NCI-H510A treated with DMSO at 0.1 percent for 48 hours (cell line): ENCODE measurements at regions not wholly inside any gene's neighbourhood (a gene's known extent, or its start where the extent isn't known, plus 50 kb on each side); places are given as distances from the start of the nearest gene placed in this dataset.
"Not testable (repeated sequence)": the region's sequence is repeated elsewhere in the genome, so short reads cannot be mapped to it uniquely, and the experiment has no call there.

Experiments used
- DNase-seq: peaks from one replicate; lab custom pipeline; 2025; lab: John Stamatoyannopoulos, UW

DNA sequence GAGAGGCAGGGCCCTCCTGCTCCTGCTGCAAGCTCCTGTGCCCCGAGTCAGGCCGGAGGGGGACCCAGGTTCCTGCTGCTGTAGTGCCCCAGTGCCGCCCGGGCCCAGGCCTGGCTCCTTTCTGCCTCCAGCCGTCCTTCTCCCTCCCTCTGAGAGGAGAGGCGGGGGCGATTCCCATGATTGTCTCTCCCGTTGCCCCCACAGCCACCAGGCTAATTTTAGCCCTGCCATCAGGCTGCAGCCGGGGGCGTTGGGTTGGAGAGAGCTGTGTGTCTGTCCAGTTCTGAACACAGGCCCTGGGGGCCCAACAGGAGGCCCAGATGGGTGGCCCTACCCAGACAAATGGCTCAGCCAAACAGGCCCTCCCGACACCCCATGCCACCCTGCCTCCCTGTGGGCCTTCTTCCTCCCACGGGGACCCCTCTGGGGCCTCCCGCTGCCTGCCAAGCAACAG, 214.8 kb downstream of the TBC1D2B start:
- DNase-seq = no peak

DNA sequence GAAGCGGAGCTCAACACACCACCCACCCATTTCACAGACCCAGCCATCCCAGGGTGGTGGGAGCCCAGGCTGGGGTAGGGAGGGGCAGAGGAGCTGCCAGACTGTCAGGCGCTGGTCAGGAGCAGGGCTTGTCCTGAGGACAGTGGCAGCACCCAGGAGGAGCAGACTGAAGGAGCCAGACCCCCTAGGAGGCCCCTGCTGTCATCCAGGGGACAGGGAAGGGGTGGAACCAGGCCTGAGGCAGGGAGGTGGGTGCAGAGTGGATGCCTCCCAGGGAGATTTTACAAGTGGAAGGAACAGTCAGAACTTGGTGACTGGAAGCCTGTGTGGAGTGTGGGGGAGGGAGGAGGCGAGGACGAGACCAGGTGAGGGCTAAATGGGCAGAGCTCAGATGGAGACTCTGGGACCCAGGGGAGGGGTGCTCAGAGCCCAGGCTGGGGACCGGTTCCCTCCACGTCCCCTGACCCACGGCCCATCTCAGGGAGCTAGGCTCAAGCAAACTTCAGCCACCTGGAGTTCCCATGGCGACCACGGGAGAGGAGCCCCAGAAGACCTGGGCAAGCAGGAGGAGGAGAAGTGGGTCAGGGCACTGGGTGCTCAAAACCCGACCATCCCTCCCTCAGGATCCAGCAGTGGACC, 215.4 kb downstream of the TBC1D2B start:
- DNase-seq = not testable (repeated sequence)

GRCh38 chr15:77860071-77860691, 217.3 kb downstream of the TBC1D2B start:
- no peak for DNase-seq

DNA sequence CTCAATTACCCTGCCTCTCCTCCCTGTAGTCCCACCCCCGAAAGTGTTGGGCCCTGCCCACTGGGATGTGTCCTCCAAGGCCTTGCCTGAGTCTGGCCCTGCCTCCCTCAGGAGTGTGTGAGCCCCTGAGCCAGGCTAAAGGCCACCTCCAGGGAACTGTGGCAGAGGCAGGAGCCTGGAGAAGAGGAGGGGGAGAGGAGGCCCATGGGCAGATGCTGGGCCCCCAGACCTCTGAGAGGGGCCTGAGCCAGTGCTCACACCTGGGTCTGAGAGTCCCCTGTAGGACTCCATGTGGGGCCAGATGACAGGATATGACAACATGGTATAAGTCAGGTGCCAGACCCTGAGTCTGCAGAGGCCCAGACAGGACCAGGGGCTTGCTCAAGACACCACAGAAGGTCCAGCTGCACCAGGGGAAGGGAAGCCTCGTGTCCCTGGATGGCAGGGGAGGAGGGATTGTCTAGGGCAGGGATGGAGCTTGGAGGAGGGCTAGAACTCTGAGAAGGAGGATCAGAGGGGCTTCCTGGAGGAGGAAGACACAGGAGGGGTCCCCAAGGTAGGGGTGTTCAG, 217.9 kb downstream of the TBC1D2B start:
- DNase-seq = no peak

DNA sequence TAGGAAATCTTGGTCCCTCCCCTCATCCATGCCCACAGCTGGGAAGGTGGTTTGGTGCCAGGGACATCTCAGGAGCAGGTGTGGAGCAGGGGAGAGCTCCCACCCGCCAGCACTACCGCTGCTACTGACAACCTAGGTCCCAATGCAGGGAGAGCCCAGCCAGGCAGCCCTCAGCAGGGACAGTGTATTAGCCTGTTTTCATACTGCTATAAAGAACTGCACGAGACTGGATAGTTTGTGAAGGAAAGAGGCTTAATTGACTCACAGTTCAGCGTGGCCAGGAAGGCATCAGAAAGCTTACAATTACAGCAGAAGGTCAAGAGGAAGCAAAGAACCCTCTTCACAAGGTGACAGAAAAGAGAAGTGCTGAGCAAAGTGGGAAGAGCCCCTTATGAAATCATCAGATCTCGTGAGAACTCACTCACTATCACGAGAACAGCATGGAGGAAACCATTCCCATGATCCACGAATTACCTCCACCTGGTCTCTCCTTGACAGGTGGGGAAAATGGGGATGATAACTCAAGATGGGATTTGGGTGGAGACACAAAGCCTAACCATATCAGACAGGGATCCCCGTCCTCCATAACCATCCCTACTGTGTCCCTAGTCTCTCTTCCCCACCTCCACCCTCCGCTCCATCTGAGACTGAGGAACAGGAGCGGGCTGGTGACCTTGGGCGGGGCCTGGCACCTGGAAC, 218.6 kb downstream of the TBC1D2B start:
- no peak for DNase-seq

GRCh38 chr15:77857419-77857818, 220.1 kb downstream of the TBC1D2B start:
- no peak for DNase-seq

- no peak for DNase-seq
Observed at GRCh38 chr15:77856705-77857346, 220.7 kb downstream of the TBC1D2B start.

DNA sequence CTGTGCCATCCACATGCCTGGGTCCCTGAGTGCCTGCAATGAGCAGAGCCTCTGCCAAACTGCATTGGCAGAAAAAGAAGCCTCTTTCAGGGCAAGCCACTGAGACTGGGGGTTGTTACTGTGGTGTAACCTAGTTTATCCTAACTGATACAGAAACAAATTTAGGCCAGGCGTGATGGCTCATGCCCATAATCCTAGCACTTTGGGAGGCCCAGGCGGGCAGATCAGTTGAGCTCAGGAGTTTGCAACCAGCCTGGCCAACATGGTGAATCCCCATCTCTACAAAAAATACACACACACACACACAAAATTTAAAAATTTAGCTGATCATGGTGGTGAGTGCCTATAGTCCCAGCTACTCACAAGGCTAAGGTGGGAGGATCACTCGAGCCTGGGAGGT, 221.6 kb downstream of the TBC1D2B start:
- no peak for DNase-seq

- DNase-seq = no peak
Observed at GRCh38 chr15:77854980-77855379, 222.3 kb upstream of the LINGO1 start.

GRCh38 chr15:77853910-77854309, 221.2 kb upstream of the LINGO1 start:
- no peak for DNase-seq

DNA sequence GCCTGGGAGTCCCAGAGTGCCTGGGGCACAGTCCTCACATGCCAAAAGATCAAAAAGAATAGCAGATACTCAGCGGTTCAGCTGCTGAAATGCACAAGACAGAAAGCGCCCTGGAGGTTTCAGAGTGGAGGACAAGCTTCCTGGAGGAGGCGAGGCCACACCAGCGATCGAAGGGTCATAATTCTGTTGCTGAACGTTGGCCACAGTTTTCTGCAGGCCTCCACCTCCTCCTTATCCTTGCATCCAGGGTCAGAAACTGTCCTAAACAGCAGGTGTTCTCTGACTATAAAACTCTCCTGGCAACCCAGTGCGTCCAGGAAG, 220.3 kb upstream of the LINGO1 start:
- DNase-seq = no peak

DNA sequence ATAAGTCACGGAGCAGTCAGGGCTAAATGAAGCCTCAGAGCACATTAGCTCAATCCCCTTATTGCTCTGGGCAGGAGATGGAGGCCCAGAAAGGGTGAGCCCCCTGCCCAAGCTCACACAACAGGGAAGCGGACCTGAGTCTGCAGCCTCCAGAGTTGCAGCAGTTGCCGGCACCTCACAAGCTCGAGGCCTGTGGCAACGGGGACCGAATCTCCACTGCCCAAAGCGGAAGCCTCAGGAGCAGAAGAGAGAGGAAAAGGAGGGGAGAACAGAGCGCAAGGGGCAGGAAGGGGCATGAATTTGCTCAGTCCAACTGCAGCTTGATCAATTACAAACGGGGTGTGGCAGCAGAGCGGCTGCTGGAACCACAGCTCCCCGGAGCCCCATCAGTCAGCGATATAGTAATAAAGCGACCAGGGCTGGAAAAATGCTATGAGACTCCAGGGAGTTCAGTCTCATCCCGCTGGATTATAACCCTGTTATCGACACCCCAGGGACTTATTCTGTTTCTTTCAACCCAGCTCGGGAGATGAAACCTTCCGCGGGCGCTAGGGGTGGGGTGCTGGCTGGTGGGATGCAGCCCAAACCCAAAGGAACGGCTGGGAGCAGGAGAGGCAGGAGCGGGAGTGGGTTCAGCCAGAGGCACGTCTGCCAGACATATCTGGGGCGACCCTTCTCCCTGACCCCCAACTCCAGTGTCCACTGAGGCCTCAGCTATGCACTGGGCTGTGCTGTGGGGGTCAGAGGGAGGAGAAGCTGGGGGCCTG, 219.7 kb upstream of the LINGO1 start:
- no peak for DNase-seq

GRCh38 chr15:77851691-77852090, 219.0 kb upstream of the LINGO1 start:
- DNase-seq = peak; percentile 1

- DNase-seq = no peak
Observed at GRCh38 chr15:77851086-77851485, 218.4 kb upstream of the LINGO1 start.

DNA sequence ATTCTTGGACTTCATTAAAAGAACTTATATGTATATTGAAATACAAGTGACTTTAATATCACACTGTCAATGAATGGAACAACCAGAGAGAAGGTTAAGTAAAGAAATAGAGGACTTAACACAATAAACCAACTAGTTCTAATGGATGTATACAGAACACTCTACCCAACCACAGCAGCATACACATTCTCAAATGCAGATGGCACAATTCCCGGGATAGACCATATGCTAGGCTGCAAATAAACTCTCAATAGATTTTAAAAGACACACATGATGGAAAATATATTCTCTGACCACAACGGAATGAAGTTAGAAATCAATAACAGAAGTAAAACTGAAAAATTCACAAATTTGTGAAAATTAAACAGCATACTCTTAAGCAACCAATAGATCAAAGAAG, 214.3 kb upstream of the LINGO1 start:
- DNase-seq = no peak

GRCh38 chr15:77846360-77846759, 213.6 kb upstream of the LINGO1 start:
- DNase-seq = no peak

DNA sequence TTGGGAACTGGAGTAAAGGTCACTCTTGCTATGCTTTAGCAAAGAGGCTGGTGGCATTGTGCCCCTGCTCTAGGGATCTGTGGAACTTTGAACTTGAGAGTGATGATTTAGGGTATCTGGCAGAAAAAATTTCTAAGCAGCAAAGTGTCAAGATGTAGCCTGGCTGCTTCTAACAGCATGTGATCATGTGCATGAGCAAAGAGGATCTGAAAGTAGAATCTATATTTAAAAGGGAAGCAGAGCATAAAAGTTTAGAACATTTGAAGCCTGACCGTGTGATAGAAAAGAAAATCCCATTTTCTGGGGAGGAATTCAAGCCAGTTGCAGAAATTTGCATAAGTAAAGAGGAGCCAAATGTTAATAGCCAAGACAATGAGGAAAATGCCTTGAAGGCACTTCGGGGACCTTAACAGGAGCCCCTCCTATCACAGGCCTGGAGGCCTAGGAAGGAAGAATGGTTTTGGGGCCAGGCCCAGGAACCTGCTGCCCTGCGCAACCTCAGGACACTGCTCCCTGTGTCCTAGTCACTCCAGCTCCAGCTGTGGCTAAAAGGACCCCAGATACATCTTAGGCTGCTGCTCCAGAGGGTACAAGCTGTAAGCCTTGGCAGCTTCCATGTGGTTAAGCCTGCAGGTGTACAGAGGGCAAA, 212.2 kb upstream of the LINGO1 start:
- DNase-seq = no peak

DNA sequence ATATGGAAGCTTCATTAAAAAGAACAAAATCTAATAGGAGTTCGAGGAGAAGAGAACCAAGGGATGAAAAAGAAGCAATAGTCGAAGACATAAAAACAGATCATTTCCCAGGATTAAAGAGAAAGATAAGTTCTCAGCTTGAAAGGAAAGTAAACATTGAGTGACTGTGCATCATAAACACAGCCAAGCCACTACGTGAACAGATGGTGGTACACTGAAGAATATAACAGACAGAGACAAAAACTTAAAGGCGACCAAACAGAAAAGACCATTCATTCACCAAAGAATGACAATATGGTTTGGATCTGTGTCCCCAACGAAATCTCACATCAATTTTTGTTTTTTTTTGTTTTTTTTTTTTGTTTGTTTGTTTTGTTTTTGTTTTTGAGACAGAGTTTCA, 210.8 kb upstream of the LINGO1 start:
- DNase-seq = no peak

- DNase-seq = no peak
Observed at GRCh38 chr15:77840991-77841775, 208.5 kb upstream of the LINGO1 start.
